Suppressor macrophage treated with lipopolysaccharide for 4 hours (primary cell): ENCODE measurements at regions not wholly inside any gene's neighbourhood (a gene's known extent, or its start where the extent isn't known, plus 50 kb on each side); places are given as distances from the start of the nearest gene placed in this dataset.

Source experiments
- DNase-seq: peaks from one replicate; pipeline ENCODE4 v3.0.0-alpha.2; 2020

DNA sequence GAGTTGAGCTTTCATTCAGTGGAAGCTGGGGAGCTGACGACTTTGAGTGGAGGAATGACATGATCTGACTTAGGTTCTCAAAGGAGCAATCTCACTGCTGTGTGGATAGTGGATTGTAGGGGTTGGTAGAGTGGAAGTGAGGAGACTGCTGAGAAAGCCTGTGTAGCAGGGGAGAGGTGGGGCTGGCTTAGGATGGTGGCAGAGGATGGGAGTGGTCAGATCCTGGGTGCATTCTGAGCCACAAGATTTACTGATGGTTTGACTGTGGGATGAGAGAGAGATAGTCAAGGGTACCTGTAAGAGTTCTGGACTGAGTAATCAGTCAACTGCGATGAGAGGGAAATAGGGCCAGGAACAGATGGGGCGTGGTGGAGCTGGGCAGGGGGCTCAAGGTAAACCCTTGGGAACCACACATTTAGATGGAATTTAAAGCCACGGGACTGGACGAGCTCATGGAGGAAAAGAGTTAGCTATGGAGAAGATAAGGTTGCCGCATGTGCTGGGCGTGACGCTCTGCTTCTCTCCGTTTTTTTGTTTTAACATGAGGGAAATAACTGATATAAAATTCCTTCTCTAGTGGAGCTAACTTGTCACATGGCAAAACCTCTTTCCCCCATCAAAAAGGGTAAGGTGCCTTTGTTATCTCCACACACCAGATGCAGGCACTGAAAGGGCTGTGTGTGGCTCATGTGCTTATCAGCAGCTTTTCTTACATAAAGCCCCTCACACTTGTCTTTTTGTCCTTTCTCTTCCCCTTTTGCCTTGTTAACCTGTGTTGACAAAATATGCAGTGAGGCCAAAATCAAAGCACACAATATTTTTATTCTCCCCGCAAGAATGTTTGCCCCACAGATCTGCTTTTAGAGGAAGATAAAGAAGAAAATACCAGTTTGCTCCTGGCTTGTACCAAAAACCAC lies 379.8 kb downstream of the TSN start:
- no peak for DNase-seq

DNA sequence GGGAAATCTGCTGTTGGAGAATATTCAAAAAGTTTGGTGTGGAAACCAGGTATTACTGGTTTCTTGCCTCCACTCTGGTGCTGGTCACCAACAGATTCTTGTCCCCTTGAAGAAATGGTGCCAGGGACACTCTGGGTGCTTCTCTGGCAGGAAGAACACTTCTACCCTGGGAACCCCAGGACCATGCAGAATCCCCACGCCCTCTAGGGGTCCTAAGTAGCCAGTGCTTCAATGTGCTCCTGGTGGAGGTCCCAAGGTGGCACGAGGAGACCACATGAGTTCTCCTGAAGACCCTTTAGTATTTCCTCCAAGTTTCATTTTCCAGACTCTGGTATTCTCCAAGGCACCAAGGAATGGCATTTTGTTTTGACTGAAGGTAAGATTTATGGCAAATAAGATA lies 380.6 kb downstream of the TSN start:
- DNase-seq: no peak

DNA sequence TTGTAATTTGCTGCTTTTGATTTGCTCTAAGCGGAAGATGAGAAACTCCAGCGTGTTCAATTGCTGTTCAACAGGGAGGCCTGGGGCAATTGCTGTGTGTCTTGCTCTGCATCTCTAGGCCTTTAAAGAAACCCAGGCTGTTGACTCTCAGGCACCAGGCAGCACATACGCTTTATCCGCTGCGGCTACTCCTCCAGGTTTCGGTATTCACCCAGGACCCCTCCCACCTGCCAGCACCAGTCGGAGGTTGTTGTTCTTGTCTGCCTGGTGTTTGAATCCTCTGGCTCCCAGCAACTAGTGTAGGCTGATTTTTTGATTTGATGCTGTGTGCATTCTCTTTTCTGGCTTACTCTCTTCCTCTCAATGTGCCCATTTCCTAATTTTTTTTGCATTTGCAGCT lies 383.1 kb downstream of the TSN start:
- no peak for DNase-seq

GRCh38 chr2:122139739-122140420 lies 384.4 kb downstream of the TSN start:
- no peak for DNase-seq

GRCh38 chr2:122144884-122145283 lies 389.4 kb downstream of the TSN start:
- DNase-seq: no peak

DNA sequence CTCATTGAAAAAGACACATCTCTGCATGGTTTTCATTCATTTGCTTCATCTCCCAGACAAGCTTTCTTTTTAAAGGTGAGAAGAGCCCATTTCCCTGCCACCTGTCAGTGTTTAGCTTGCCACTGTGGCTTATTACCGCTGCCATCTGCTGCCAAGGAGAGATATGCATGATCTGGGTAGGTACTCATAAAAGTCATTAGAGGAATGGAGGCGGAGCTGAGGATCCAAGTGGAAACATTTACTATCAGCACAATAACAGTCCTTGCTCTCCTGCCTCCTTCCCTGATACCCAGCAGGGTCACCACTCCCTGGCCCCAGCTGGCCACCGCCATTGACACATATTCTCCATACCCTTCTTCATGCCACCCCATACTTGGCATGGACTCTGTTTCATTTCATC lies 390.4 kb downstream of the TSN start:
- no peak for DNase-seq

DNA sequence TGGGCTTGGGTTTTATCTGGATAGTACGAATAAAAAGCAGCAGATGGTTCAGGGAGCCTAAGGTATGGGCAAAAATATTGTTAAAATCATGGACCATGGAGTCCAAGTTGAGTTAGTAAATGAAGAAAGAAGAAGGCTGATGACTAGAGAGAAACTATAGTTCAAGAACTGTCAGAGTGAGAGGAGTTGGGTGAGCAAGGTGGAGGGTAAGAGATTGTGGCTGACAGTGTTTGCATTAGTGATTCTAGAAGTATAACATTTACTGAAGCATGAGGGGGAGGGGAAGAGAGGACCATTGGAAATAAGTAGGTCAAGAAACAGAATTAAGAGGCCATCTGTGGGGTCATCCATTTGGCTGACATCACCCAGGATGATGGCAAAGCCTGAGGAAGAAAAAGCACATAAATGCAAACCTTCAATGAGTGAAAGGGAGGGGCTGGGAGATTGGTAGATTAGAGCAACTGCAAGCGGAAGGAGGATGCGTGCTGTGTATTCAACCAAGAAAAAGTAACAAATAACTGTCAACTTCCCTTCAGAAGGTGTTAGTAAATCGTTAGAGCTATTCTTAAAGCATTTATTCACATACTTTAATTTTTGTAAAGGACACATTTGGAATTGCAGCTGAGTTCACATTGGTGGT lies 392.8 kb downstream of the TSN start:
- no peak for DNase-seq

DNA sequence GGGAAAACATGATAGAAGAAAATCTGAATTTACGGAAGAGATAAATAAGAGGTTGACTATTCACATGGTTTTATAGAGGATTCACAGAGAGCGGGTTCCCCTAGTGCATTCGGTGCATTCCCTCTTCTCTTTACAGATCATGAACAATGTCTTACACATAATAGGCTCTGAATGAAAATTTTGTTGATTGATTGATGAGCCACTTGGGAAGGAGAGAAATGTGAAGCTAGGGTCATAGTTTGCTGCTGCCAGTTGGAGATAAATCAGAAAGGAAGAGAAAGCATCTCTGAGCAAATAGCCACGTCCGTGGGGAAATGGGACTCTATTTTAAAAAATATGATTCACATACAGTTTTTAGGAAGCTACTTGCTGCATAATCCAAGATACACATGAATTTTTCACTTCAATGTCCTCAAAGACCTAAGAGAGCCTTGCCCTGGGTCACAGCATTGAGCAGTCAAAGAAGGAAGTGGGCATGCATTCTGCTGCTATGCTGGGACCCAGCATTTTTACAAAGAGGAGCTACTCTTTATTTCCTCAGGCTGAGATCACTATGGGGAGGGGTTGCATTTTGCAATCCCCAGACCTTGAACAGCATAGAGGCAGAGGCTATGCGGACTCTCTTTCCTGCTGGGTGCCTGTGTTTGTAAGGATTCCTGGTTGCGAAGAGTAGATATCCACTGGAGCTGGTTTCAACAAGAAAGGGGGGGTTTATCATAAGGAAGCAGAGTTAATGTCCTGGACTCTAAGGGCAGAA lies 395.3 kb downstream of the TSN start:
- no peak for DNase-seq

DNA sequence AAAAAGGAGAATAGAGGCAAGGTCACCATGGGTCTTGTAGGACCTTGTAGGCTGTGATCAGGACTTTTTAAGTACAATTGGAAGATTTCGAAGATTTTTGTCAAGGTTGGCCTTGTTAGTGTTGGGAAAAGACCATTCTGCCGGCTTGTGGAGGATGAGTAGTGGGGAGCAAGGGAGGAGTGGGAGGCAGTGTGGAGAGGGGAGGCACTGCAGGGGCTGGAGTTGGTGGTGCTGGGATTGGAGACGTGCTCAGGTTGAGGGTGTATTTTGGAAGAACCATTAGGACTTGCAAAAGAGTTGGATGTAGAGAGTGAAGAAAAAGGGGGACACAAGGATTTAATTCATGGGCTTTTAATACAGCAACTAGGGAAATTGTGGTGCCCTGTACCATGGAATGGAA lies 397.1 kb downstream of the TSN start:
- DNase-seq: no peak

GRCh38 chr2:122156176-122156890 lies 400.9 kb downstream of the TSN start:
- DNase-seq: peak; percentile 7

DNA sequence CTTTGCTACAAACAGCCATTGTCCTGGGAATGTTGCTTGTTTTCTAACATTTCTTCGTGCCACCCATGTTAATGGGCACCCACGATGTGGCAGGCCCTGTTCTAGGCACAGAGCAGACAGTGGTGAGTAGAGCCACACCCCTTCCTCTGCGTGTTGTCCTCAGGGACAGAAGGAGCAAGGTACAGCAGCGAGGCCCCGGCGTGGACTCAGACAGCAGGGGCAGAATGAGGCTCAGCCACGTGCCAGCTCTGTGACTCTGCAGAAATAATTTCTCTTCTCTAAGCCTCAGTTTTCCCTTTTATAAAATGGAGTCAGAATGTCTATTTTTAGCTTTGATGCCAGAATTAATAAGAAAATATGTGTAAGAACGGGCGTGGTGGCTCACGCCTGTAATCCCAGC lies 401.7 kb downstream of the TSN start:
- DNase-seq: no peak

GRCh38 chr2:122163617-122164016 lies 408.2 kb downstream of the TSN start:
- no peak for DNase-seq

DNA sequence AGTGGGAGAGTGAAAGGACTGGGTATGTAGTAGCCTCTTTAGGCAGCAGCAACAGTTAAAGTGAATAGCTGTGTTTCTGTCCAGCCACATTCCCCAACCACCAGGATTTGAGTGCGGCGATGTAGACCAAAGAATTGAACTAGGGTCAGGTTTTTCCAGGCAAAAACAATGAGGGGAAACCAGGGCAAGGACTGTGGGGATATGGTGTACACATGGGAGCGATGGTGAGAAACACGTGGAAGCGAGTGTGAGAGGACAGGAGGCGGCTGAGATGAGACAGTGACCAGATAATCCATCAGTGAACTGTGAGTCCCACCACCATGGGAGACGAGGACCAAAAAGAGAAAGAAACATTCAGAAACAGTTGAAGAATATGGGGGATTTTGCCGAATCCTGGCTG lies 409.5 kb downstream of the TSN start:
- DNase-seq: no peak

DNA sequence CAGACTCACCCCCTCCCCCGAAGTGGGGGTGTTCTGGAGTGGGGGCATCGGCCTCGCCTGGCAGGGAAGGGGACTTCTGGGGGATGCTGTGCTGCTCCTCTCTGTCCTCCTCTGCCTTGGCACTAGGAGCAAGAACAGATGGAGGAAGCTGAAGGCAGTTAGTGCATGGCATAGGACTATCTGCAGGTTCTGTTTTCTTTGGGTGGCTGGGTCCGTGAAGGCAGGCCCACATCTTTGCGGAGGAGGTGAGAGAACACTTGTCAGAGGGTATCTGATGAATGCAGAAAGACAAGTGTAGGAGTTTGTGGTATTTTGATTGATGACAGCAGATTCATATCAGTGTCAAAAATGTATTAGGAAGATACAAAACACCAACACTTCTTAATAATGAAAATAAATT lies 411.4 kb downstream of the TSN start:
- no peak for DNase-seq

GRCh38 chr2:122167515-122167914 lies 412.1 kb downstream of the TSN start:
- no peak for DNase-seq

DNA sequence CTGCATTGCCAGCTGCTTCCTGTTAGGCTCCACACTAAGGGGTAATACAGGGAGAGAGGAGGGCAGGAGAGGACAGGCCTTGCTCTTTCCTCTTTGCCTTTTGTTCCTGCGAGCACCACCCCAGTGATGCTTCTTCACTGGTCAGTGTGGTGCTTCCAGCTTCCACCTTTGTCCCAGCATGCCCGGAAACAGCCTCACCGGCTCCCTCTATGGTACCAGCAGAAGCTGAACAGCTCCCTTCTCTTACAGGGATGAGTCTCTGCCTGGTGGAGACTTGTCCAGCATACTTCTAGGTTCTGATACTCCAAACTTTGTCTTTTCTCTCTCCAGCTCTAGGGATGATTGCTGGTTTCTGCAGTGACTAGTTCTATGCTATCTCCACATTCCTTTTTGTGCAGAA lies 413.3 kb downstream of the TSN start:
- DNase-seq: no peak

DNA sequence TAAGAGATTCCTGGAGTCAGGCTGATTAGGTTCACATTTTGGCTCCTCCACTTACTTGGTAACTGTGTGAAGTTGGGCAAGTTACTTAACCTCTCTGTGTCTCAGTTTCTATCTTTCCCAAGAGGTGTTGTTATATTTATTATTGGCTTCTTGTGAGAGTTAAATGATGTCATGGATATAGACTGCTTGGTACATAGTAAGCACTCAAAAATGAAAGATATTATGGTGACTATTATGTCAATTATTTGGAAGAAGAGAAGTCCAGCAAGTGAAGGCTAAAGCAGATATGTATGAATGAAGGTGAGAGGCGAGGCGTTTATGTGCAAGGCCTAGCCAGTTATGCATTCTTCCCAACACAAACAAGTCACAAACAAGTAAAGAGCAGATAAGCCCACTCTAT lies 417.4 kb downstream of the TSN start:
- DNase-seq: no peak

DNA sequence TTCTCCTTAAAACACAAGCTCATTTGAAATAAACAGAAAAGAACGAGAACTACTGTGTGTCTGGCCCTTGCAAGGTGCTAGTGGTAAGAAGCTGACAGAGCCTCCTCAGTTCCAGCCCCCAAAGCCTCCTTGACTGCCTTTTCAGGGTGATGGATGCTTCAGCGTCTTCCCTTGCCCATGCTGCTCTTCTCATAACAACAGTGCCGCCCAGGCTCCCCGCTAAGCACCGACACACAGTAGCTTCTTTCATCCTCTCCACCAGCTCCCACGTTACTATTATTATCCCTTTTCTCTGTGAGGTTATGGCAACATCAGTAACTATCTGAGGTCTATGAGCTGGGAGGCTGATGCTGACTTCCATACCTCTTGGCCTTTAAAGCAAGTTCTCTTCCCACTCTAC lies 418.6 kb downstream of the TSN start:
- DNase-seq: no peak

- DNase-seq: no peak
Measured at GRCh38 chr2:122179492-122180165, 424.2 kb downstream of the TSN start.

GRCh38 chr2:122180972-122181371 lies 425.5 kb downstream of the TSN start:
- DNase-seq: no peak

DNA sequence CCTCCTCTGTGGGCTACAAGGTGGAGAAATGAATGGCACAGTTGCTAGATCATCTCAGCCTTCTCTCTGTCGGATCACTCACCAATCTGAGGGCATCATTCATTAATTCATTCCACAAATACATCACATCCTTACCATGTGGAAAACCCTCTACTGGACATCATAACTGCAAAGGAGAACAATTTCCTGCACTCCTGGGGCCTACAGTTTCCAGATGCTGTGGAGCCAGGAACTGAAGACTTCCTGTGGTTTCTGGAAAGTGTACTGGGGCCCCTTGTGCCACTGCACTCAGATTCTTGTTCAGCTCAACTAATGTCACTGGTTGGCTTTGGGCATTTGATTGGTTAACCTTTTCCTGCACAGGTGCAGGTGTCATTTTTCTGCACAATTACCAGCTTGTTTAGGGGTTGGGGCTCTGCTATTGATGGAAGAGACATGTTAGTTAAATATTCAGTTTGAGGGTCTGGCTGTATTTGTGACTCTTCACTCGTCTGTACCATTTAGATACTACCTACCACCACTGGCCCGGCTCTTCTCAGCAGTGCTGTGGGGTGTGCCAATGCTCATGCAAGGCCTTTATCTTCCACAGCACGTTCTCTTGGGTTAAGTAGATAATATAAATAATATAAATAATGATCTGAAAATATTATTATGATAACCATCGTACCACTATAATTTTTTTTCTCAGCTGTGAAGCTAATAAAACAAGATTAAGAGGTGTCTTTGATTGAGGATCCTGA lies 427.3 kb downstream of the TSN start:
- DNase-seq: no peak
